HG03520 (cell line): ENCODE measurements at regions not wholly inside any gene's neighbourhood (a gene's known extent, or its start where the extent isn't known, plus 50 kb on each side); places are given as distances from the start of the nearest gene placed in this dataset.
"Not testable (repeated sequence)": the region's sequence is repeated elsewhere in the genome, so short reads cannot be mapped to it uniquely, and the experiment has no call there.

Experiments
- ATAC-seq: cut with Tn5 transposase; IDR thresholded peaks from one replicate; pipeline ENCODE4 v1.9.1; 2021; ENCODE audit warnings: mild to moderate bottlenecking, moderate library complexity; ENCODE audit not compliant: unreplicated experiment

- no peak for ATAC-seq
Observed at GRCh38 chr10:78650122-78650521, 418.6 kb upstream of the ZMIZ1 start.

GRCh38 chr10:78651287-78651686 is 417.5 kb upstream of the ZMIZ1 start:
- no peak for ATAC-seq

GRCh38 chr10:78653555-78653954 is 415.2 kb upstream of the ZMIZ1 start:
- ATAC-seq: no peak

DNA sequence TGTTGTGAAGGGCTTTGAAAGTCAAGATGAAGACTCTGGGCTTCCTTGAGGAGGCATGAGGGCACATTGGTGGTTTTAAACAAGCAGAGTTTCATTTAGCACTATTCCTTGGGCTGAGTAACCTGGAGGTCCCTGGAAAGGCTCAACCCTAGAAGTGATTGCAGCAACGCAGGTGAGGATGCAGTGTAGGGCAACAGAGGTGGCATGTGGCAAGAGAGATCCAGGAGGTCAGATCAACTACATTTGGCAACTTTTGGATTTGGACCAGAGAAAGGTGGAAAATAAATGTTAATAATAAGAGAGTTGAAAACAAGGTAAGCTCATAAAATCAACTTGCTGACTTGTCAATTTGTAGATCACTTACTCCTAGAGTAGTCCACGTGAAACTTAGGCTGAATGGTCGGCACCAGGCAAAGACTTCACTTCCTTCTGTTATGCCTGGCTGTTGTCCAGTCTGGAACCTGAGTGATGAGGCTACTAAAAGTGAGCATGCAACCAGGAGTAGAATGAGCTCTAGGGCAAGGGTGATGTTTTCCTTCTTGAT is 414.6 kb upstream of the ZMIZ1 start:
- no peak for ATAC-seq

DNA sequence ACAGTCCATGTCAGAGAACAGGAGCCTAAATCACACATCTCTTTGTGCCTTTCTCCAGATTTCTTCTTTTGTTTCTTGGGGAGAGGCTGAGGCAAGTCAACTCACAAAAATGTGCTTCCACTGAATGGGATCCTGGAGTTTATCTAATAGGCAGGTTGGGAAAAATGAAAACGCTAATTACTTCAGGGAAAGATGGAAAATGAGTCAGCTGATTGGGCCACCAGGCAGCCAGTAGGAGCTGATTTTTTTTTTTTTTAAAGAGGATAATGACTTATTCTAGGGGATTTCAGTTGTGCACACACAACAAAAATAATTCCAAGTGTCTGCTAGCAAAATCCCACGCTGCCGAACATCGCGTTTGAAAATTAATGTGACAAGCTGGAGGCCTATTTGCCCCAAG is 412.8 kb upstream of the ZMIZ1 start:
- no peak for ATAC-seq

DNA sequence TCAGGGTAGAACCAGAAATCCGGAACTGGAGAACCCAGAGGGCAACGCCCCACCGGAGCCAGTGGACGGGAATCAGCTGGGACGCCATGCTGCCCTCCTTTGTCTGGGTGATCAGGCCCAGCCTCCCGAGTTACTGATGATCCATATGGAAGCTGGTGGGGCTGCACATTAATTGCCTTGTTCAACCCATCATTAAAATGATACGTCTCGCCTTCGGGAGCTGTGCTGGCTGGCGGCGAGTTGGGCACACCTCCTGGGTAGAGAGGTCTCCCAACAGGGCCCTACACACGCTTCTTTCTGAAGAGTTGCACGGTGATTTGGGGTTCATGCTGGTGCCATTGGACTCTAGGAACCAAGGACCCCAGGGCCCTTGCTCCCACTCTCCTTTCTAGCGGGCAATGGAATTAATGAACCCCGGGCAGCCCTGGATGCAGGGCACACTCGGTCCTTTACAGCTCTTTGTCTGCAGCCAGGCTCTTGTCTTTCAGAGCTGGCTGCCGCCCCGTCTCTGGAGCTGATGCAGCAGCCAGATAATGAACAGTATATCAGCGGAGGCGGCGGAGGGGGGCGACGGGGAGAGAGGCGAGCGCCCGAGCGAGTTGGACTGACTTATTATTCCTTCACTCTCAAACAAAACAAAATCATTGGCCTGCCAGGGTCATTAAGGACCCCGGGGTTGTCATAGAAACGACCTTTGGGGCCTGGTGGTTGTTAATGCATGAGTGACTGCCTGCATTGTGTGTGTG is 412.2 kb upstream of the ZMIZ1 start:
- ATAC-seq: no peak

DNA sequence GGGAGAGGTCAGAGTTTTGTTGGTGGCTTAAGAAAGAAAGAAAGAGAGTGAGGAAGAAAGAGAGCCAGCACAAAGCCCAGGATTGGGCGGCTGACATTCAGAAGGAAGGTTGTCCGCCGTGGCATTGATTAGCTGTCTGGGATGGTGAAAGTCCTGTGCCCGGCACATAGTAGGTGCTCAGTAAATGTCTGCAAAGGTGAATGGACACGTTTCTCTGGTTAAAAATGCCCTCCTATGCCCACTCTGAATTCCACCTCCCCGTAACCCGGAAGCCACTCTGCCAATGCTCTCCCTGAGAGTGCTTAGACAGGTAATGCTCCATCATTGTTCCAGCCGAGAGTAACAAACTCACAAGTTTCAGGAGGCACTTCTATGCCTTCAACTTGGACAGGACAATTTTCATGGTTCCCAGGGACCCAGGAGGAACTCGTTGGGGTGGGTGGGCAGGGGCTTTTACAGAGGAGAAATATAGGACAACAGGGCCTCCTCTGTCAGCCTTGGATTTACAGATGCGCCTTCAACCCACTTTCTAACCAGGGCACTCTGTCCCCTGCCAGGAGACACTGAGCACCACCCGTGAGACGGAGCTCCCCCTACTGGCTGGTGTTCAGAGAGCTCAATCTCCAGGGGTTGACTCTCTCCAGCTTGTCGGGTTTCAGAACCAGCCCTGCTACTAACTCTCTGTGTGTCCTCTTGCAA is 411.5 kb upstream of the ZMIZ1 start:
- ATAC-seq: peak; percentile 63

DNA sequence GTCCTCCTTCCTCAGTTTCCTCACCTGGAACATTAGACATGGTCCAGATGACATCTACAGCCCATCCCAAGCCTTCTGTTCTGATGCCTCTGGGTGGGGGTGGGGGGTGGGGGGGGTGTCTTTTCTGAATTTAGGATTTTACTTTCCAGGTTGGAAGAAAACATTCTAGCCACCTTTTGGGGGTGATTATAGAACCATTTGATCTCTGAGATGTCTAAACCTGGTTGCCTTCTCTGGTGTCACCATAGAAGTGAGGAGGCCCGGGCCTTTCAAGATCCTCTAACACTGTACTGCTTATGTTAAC is 411.0 kb upstream of the ZMIZ1 start:
- ATAC-seq: no peak

DNA sequence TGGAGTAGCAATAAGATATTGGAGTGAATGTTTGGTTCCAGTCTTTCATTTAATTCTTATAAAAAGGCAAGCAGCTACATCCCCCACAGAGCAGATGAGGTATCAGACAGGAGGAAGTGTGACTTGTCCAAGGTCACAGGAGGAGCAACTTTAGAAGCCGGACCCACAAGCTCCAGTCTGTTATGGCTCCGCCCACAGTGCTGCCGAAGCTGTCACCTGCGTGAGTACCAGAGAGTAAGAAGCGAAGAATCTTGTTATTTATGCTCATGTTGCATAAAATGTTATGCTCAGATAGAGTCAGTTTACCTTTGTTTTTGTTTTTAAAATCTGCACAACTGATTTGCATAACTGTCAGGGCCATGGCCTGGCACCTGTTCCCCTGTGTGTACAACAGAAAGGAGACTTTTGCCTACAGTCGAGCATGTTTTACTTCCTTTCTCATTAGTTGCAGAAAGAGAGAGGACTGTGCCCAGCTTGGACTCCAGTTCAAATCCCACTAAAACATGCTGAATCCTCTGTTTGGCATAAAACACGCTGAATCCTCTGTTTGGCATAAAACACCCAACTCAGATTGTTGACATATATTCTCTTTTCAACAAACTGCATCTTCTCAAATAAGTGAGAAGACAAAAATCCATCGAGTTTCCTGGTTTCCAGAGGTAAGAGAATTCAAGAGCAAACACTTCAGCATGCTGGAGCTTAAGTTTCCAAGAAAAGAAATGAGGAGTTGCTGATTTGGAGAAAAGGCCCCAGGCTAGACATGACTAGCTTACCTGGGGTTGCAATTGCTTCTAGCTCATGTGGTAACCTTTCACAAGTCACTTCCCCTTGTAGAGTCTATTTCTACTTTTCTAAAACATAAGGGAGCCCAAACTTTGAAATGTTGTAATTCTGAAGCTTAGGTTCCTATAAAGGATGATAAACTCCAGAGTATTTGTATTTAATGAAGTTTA is 409.8 kb upstream of the ZMIZ1 start:
- peak; percentile 53 for ATAC-seq

- no peak for ATAC-seq
Observed at GRCh38 chr10:78659598-78659967, 409.2 kb upstream of the ZMIZ1 start.

GRCh38 chr10:78660446-78661106 is 408.2 kb upstream of the ZMIZ1 start:
- ATAC-seq: no peak

- no peak for ATAC-seq
Observed at GRCh38 chr10:78663721-78664120, 405.0 kb upstream of the ZMIZ1 start.

GRCh38 chr10:78664929-78665553 is 403.7 kb upstream of the ZMIZ1 start:
- no peak for ATAC-seq

DNA sequence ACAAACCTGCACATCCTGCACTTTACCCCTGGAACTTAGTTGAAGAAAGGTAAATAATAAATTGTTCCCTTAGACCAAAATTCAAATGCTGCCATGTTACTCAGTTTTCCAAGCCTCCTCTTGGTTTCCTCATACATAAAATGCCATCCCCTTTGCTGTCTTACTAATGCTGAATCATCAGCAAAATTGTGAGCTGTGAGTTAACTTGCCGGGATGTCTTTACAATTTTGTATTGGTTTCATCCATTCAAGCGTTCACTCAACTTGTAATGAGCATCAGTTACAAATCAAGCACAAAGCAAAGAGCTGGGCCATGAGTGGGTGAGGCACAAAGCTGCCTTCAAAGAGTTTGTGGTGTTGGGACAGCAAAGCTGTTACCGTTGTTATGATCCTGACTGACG is 395.8 kb upstream of the ZMIZ1 start:
- no peak for ATAC-seq

GRCh38 chr10:78681141-78681540 is 387.6 kb upstream of the ZMIZ1 start:
- ATAC-seq: not testable (repeated sequence)

DNA sequence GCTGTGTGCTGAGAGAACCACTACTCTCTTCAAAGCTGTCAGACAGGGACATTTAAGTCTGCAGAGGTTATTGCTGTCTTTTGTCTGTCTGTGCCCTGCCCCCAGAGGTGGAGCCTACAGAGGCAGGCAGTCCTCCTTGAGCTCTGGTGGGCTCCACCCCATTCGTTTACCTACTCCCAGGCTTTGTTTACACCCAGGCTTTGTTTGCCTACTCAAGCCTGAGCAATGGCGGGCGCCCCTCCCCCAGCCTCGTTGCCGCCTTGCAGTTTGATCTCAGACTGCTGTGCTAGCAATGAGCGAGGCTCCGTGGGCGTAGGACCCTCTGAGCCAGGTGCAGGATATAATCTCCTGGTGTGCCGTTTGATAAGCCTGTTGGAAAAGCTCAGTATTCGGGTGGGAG is 386.8 kb upstream of the ZMIZ1 start:
- not testable (repeated sequence) for ATAC-seq

DNA sequence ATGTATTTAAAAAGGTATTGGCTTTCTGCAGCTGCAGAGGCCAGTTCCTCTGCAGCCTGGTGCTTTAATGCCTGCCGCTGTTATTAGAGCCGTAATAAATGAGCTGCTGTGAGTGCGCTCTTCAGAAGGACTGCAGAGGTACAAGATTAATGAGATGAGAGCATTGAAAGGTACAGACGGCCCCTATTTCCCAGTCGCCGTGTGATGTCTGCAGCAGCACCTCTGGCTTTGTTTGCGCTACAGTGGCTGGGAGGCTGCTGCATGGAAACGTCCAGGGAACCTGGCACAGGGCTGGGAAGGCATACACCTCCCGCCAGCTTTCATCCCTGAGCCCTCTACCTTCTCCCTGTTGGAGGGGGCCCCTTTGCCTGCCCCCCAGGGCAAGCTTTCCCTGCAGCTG is 383.8 kb upstream of the ZMIZ1 start:
- ATAC-seq: no peak

GRCh38 chr10:78685466-78686103 is 383.2 kb upstream of the ZMIZ1 start:
- no peak for ATAC-seq

- no peak for ATAC-seq
Observed at GRCh38 chr10:78686444-78687060, 382.2 kb upstream of the ZMIZ1 start.

GRCh38 chr10:78687626-78688025 is 381.1 kb upstream of the ZMIZ1 start:
- no peak for ATAC-seq
